HCT116 (cell line): ENCODE measurements at regions not wholly inside any gene's neighbourhood (a gene's known extent, or its start where the extent isn't known, plus 50 kb on each side); places are given as distances from the start of the nearest gene placed in this dataset.

Source experiments
- ATAC-seq: fragments of 200-7000 bp; cut with Tn5 transposase; 2 replicates; pipeline ENCODE4 v1.9.1; 2020; ENCODE audit warnings: mild to moderate bottlenecking, moderate library complexity
- BruUV-seq: library from RNA; stranded (reverse); fragments of 400-500 nt; replicated peaks from 2 replicates; lab custom pipeline; 2021; lab: Mats Ljungman, UMichigan
- CTCF ChIA-PET: fragments of 300-600 bp; sonication (Branson Sonifier 250); formaldehyde crosslinking; loops from one replicate; lab custom pipeline; 2021; ENCODE audit warnings: antibody characterized with exemption; lab: Charles Lee
- POLR2A ChIA-PET: fragments of 300-600, 350-600 bp; sonication (Branson Sonifier 250); formaldehyde crosslinking; loops from one replicate; lab custom pipeline; 2021; ENCODE audit warnings: antibody characterized with exemption; lab: Charles Lee
- RAD21 ChIA-PET, 2 experiments: fragments of 300-600 bp; sonication (Branson Sonifier 250); formaldehyde crosslinking; loops; one replicate each; lab custom pipeline; 2023; ENCODE audit warnings: low total read pairs in 2 of 2; ENCODE audit not compliant: uncharacterized antibody in 2 of 2, unreplicated experiment in 2 of 2, low non-redundant PET in 1 of 2; lab: Charles Lee
- DNase-seq: peaks from one replicate; pipeline ENCODE4 v3.0.0-alpha.2; 2010; ENCODE audit warnings: low read depth, low spot score
- H2AFZ ChIP-seq: fragments of 200-600 bp; shearing (Covaris generic), sonication (generic); 2 replicates; pipeline ENCODE4 v1.6.1; 2017; ENCODE audit warnings: low read depth, mixed run types, mixed read lengths, antibody characterized with exemption, low read length; ENCODE audit not compliant: poor library complexity, severe bottlenecking
- H3K27ac ChIP-seq: 2 replicates; pipeline ENCODE4 v1.5.1; 2012; ENCODE audit warnings: low read depth, low read length
- H3K27me3 ChIP-seq: fragments of 200-600 bp; sonication (generic); 2 replicates; pipeline ENCODE4 v1.6.1; 2016; ENCODE audit warnings: mixed run types, low read length, mixed read lengths; ENCODE audit not compliant: insufficient read depth
- H3K36me3 ChIP-seq, 2 experiments: fragments of 200-500 bp in 1 of 2; fragments of 200-600 bp in 1 of 2; sonication (Bioruptor generic) in 1 of 2; sonication (generic) in 1 of 2; 2 replicates each; pipeline versions ENCODE4 v1.5.1 to v1.6.1; 2014 to 2016; ENCODE audit warnings: low read length in 2 of 2, inconsistent platforms in 1 of 2, mixed read lengths in 1 of 2, mixed run types in 1 of 2; ENCODE audit not compliant: insufficient read depth in 2 of 2, control insufficient read depth in 1 of 2
- H3K4me1 ChIP-seq, 2 experiments: fragments of 200-600 bp in 1 of 2; sonication (generic) in 1 of 2; 2 replicates each; pipeline versions ENCODE4 v1.5.1 to v1.6.1; 2012 to 2017; ENCODE audit warnings: low read length in 2 of 2, inconsistent platforms in 1 of 2, mild to moderate bottlenecking in 1 of 2, mixed read lengths in 1 of 2, mixed run types in 1 of 2, moderate library complexity in 1 of 2; ENCODE audit not compliant: insufficient read depth in 2 of 2, control insufficient read depth in 1 of 2
- H3K4me2 ChIP-seq: fragments of 200-600 bp; sonication (generic); 2 replicates; pipeline ENCODE4 v1.6.1; 2017; ENCODE audit warnings: mixed run types, low read length, mixed read lengths
- H3K4me3 ChIP-seq, 2 experiments: fragments of 200-600 bp in 1 of 2; sonication (generic) in 1 of 2; replicated peaks in 1 of 2; 2 replicates each; pipeline ENCODE4 v1.5.1; 2011 to 2016; ENCODE audit warnings: low read length in 2 of 2, control low read depth in 1 of 2, low read depth in 1 of 2, mild to moderate bottlenecking in 1 of 2, mixed read lengths in 1 of 2, mixed run types in 1 of 2
- H3K79me2 ChIP-seq: fragments of 200-600 bp; sonication (generic); 2 replicates; pipeline ENCODE4 v1.6.1; 2017; ENCODE audit warnings: mild to moderate bottlenecking, mixed run types, low read length, moderate library complexity, mixed read lengths; ENCODE audit not compliant: insufficient read depth
- H3K9ac ChIP-seq: fragments of 200-600 bp; sonication (generic); 2 replicates; pipeline ENCODE4 v1.6.1; 2016; ENCODE audit warnings: low read length, mixed read lengths
- H3K9me2 ChIP-seq: fragments of 200-600 bp; sonication (generic), shearing (Covaris generic); 2 replicates; pipeline ENCODE4 v1.6.1; 2017; ENCODE audit warnings: mixed run types, mild to moderate bottlenecking, moderate library complexity; ENCODE audit not compliant: insufficient read depth
- H3K9me3 ChIP-seq, 2 experiments: fragments of 200-500 bp in 1 of 2; fragments of 200-600 bp in 1 of 2; sonication (Bioruptor generic) in 1 of 2; sonication (generic) in 1 of 2; 2 replicates each; pipeline ENCODE4 v1.6.1; 2014 to 2017; ENCODE audit warnings: low read length in 2 of 2, mixed read lengths in 2 of 2, inconsistent platforms in 1 of 2, low read depth in 1 of 2, mild to moderate bottlenecking in 1 of 2, mixed run types in 1 of 2, moderate library complexity in 1 of 2; ENCODE audit not compliant: control insufficient read depth in 1 of 2, insufficient read depth in 1 of 2
- H4K20me1 ChIP-seq: fragments of 200-600 bp; sonication (generic), shearing (Covaris generic); 2 replicates; pipeline ENCODE4 v1.6.1; 2017; ENCODE audit warnings: mixed run types, mild to moderate bottlenecking, moderate library complexity; ENCODE audit not compliant: insufficient read depth
- CBX3 ChIP-seq: IDR thresholded peaks from 2 replicates; pipeline ENCODE4 v1.6.1; 2012; ENCODE audit warnings: low read depth
- ELF1 ChIP-seq: IDR thresholded peaks from 2 replicates; pipeline ENCODE4 v1.6.1; 2012; ENCODE audit warnings: low read depth, borderline replicate concordance
- EZH2phosphoT487 ChIP-seq: fragments of 200-600 bp; IDR thresholded peaks from 2 replicates; pipeline ENCODE4 v1.6.1; 2018; ENCODE audit warnings: antibody characterized with exemption, borderline replicate concordance
- FOSL1 ChIP-seq: IDR thresholded peaks from 2 replicates; pipeline ENCODE4 v1.6.1; 2012; ENCODE audit warnings: low read depth
- REST ChIP-seq: IDR thresholded peaks from 2 replicates; pipeline ENCODE4 v1.6.1; 2012; ENCODE audit warnings: low read depth
- TCF7L2 ChIP-seq: IDR thresholded peaks from 2 replicates; pipeline ENCODE4 v1.7.0; 2011; ENCODE audit warnings: borderline replicate concordance, inconsistent platforms; ENCODE audit not compliant: insufficient read depth, insufficient read length; ENCODE audit errors: extremely low read depth
- ZBTB33 ChIP-seq: IDR thresholded peaks from 2 replicates; pipeline ENCODE4 v1.6.1; 2011; ENCODE audit warnings: mild to moderate bottlenecking, low read length, moderate library complexity; ENCODE audit not compliant: insufficient replicate concordance; ENCODE audit errors: extremely low read depth
- ZFX ChIP-seq: fragments of 450-650 bp; IDR thresholded peaks from 2 replicates; pipeline ENCODE4 v1.6.1; 2017
- ZNF274 ChIP-seq: fragments of 200-500 bp; sonication (Bioruptor generic); IDR thresholded peaks from 2 replicates; pipeline ENCODE4 v1.6.1; 2014; ENCODE audit warnings: mild to moderate bottlenecking, low read depth, low read length, inconsistent platforms
- intact Hi-C: fragments of 100-400 bp; cut with micrococcal nuclease; formaldehyde crosslinking; loops from 2 replicates; pipeline ENCODE4 v1.10.0; 2022
- TF ChIP-seq, protein P1 (sequence below), 3 experiments: fragments of 200-600 bp in 1 of 3; sonication (generic) in 1 of 3; IDR thresholded peaks in 2 of 3; conservative IDR thresholded peaks in 1 of 3; 2 replicates each; pipeline ENCODE4 v1.5.1; 2012 to 2017; ENCODE audit warnings: low read depth in 2 of 3, low read length in 2 of 3, antibody characterized with exemption in 1 of 3, borderline replicate concordance in 1 of 3, control low read depth in 1 of 3, mild to moderate bottlenecking in 1 of 3, mixed read lengths in 1 of 3, mixed run types in 1 of 3, moderate library complexity in 1 of 3; ENCODE audit not compliant: insufficient read depth in 1 of 3

- no peaks in the 10 kb centered on the region for H3K36me3 ChIP-seq
- RAD21 ChIA-PET: no interaction called here
- H3K4me1 ChIP-seq: no peaks in the 10 kb centered on the region
- H3K27me3 ChIP-seq: no peaks in the 10 kb centered on the region
- DNase-seq (no peak), ATAC-seq (no peak)
- CTCF ChIA-PET: no interaction called here
- no peaks in the 10 kb centered on the region for H3K9me3 ChIP-seq
- H3K4me2 ChIP-seq: no peak overlapping the region
- H3K27ac ChIP-seq: no peak overlapping the region
- TF ChIP-seq REST (no peak), FOSL1 (no peak), ZBTB33 (no peak), ZFX (no peak), CBX3 (no peak), TCF7L2 (no peak), ELF1 (no peak), ZNF274 (no peak), EZH2phosphoT487 (no peak)
- TF ChIP-seq, protein P1, sequence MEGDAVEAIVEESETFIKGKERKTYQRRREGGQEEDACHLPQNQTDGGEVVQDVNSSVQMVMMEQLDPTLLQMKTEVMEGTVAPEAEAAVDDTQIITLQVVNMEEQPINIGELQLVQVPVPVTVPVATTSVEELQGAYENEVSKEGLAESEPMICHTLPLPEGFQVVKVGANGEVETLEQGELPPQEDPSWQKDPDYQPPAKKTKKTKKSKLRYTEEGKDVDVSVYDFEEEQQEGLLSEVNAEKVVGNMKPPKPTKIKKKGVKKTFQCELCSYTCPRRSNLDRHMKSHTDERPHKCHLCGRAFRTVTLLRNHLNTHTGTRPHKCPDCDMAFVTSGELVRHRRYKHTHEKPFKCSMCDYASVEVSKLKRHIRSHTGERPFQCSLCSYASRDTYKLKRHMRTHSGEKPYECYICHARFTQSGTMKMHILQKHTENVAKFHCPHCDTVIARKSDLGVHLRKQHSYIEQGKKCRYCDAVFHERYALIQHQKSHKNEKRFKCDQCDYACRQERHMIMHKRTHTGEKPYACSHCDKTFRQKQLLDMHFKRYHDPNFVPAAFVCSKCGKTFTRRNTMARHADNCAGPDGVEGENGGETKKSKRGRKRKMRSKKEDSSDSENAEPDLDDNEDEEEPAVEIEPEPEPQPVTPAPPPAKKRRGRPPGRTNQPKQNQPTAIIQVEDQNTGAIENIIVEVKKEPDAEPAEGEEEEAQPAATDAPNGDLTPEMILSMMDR (IDR thresholded peaks at IDR 0.05 in 2 of 3, conservative IDR thresholded peaks at IDR 0.05 in 1 of 3; ENCODE audit: borderline replicate concordance in 1 of 3, insufficient read depth in 1 of 3, low read depth in 2 of 3, low read length in 2 of 3): no peak
- BruUV-seq: no TSS peak
- H3K9me2 ChIP-seq: no peaks in the 10 kb centered on the region
- H4K20me1 ChIP-seq: no peaks in the 10 kb centered on the region
- H3K4me3 ChIP-seq: no peak overlapping the region
- intact Hi-C loops: no loop called here
- no peak overlapping the region for H2AFZ ChIP-seq
- H3K9ac ChIP-seq: no peak overlapping the region
- POLR2A ChIA-PET: no interaction called here
- no peaks in the 10 kb centered on the region for H3K79me2 ChIP-seq
These were observed 368.1 kb downstream of the DUSP10 start for GRCh38 chr1:221373795-221374194.
